ENCODE measurements at regions not wholly inside any gene's neighbourhood (a gene's known extent, or its start where the extent isn't known, plus 50 kb on each side); places are given as distances from the start of the nearest gene placed in this dataset.

- Histone ChIP-seq H3K36me3 (ENCODE audit: control insufficient read depth, insufficient read depth, low read length) (no peaks in the 10 kb centered on the region), H3K27me3 (ENCODE audit: control insufficient read depth, insufficient read depth, low read length) (no peaks in the 10 kb centered on the region), H3K27ac (ENCODE audit: low read length) (no peak overlapping the region), H3K4me1 (ENCODE audit: control insufficient read depth, insufficient read depth, low read length) (no peaks in the 10 kb centered on the region), H3K9me3 (ENCODE audit: control insufficient read depth, insufficient read depth, low read depth, low read length) (no peaks in the 10 kb centered on the region), H3K4me3 (ENCODE audit: low read depth in 2 of 2, low read length in 2 of 2) (no peak overlapping the region)
- in situ Hi-C loops (cut with HindIII; ENCODE audit: low pct_unique_long_range_greater_than_20kb, low sequenced_read_pairs), result no loop called here
- intact Hi-C loops (cut with micrococcal nuclease; ENCODE audit: unreplicated experiment), result no loop called here
- no peak for TF ChIP-seq TCF7L2 (IDR thresholded peaks at IDR 0.05; ENCODE audit: low read depth, low read length)
- TF ChIP-seq POLR2AphosphoS5 (IDR thresholded peaks at IDR 0.05; ENCODE audit: low read depth, low read length), result no peak
- TF ChIP-seq CTCF (IDR thresholded peaks at IDR 0.05), result no peak
- no peak for TF ChIP-seq REST (IDR thresholded peaks at IDR 0.05; ENCODE audit: insufficient read depth in 1 of 2, low read depth in 2 of 2, low read length in 1 of 2)
- no peak for TF ChIP-seq SIN3A (IDR thresholded peaks at IDR 0.05; ENCODE audit: borderline replicate concordance, insufficient read depth, low read depth, low read length)
- BruUV-seq (replicated peaks), result no TSS peak
- POLR2A ChIA-PET, result no interaction called here
- DNase-seq (ENCODE audit: low read depth, low spot score) (no peak), ATAC-seq (no peak)
- CTCF ChIA-PET, result no interaction called here
Observed at GRCh38 chr15:77693576-77693975, 60.9 kb upstream of the LINGO1 start.

- Histone ChIP-seq H3K9me3 (ENCODE audit: control insufficient read depth, insufficient read depth, low read depth, low read length) (no peaks in the 10 kb centered on the region), H3K27me3 (ENCODE audit: control insufficient read depth, insufficient read depth, low read length) (no peaks in the 10 kb centered on the region), H3K4me1 (ENCODE audit: control insufficient read depth, insufficient read depth, low read length) (no peaks in the 10 kb centered on the region), H3K27ac (ENCODE audit: low read length) (no peak overlapping the region), H3K4me3 (ENCODE audit: low read depth in 2 of 2, low read length in 2 of 2) (no peak overlapping the region), H3K36me3 (ENCODE audit: control insufficient read depth, insufficient read depth, low read length) (no peaks in the 10 kb centered on the region)
- no peak for DNase-seq (ENCODE audit: low read depth, low spot score)
- ChIA-PET POLR2A (no interaction called here), CTCF (no interaction called here)
- no TSS peak for BruUV-seq (replicated peaks)
- in situ Hi-C loops (cut with HindIII; ENCODE audit: low pct_unique_long_range_greater_than_20kb, low sequenced_read_pairs), result no loop called here
- no peak for ATAC-seq
- TF ChIP-seq CTCF (IDR thresholded peaks at IDR 0.05) (no peak), TCF7L2 (IDR thresholded peaks at IDR 0.05; ENCODE audit: low read depth, low read length) (no peak), REST (IDR thresholded peaks at IDR 0.05; ENCODE audit: insufficient read depth in 1 of 2, low read depth in 2 of 2, low read length in 1 of 2) (no peak), POLR2AphosphoS5 (IDR thresholded peaks at IDR 0.05; ENCODE audit: low read depth, low read length) (no peak), SIN3A (IDR thresholded peaks at IDR 0.05; ENCODE audit: borderline replicate concordance, insufficient read depth, low read depth, low read length) (no peak)
- intact Hi-C loops (cut with micrococcal nuclease; ENCODE audit: unreplicated experiment), result no loop called here
Observed at GRCh38 chr15:77692614-77693013, 59.9 kb upstream of the LINGO1 start.

Data from Panc1 (cell line).